SKM-1 treated with dmso at 0.1 percent for 144 hours (cell line): ENCODE measurements at regions not wholly inside any gene's neighbourhood (a gene's known extent, or its start where the extent isn't known, plus 50 kb on each side); places are given as distances from the start of the nearest gene placed in this dataset.

Experiments used
- DNase-seq: peaks from one replicate; lab custom pipeline; 2025; ENCODE audit not compliant: unreplicated experiment; lab: John Stamatoyannopoulos, UW

- no peak for DNase-seq
Measured at GRCh38 chr6:113381959-113382358, 475.2 kb upstream of the MARCKS start.

GRCh38 chr6:113383701-113384100 lies 473.4 kb upstream of the MARCKS start:
- no peak for DNase-seq

DNA sequence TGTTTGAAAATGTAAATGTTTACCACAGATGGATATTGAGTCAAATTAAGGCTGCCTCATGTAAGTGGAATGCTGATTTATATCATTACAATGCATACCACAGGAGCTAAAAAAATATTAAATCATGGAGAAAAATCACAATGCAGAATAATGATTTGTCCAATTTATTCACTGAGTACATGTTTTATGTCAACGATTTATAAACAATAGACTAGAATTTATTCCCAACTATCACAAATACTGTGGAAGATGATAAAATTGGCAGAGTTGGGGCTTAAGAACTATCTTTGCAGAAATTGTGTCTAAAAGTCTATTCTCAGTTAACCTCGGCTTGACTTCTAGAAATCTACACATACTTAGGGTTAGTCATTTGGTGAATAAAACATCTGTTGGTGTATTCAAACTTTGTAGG lies 472.1 kb upstream of the MARCKS start:
- no peak for DNase-seq

DNA sequence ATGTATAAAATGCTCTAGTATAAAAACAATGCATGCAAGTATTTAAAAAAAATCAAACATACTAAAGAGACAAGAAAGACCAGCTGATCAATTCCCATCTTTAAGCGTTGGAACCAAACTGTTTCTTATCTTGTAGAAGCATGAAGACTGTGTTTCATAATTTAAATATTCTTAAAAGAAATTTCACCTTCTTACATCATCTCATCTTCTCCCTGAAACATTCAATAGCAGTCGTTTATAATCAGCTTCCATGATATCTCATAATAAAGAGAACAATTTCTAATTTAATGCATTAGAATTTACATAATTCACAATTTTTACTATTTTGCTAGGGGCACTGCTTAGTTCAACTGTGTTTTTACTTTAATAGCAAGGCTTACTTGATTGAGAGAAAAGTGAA lies 468.1 kb upstream of the MARCKS start:
- DNase-seq, result no peak

DNA sequence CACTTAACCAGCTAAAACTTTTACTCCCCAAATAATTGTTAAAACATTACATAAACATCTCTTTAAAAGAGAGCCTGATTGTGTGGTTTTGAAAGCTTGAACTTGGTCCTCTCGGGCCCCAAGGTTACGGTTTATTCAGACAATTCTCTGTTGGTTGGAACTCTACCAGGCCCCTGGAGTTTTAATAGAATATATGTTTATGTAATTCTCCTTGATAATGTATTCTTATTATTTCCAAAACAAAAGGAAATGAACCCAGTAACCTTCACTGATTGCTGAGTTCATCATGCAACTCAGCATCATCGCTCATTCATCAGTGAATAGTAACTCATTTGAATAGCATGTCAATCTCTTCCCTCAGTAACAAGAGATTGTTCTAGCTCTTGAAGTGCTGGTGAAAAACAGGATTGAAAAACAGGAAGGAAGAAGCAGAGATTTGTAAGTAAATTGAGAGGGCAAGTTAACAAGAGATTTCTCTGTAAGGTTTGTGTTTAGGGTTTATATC lies 464.5 kb upstream of the MARCKS start:
- DNase-seq, result no peak

- DNase-seq, result no peak
Measured at GRCh38 chr6:113394216-113394615, 462.9 kb upstream of the MARCKS start.

GRCh38 chr6:113394729-113395128 lies 462.4 kb upstream of the MARCKS start:
- DNase-seq, result no peak

DNA sequence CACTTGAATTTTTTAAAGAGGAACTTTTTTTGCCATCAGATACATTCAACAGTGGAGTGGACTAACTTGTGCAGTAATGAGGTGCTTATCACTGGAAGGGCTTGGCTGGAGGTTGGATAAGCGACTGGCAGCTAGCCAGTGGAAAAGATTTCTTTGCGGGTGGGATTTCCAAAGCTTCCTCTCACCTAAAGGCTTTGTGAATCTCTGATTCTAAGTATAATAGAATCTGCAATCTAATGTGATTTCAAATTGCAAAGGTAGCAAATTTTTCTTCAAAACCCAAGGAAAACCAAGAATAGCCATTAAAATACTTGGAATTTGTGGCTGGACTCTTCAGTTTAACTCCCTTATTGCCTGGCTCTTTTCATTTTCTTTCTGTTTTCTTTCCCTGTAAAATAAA lies 460.4 kb upstream of the MARCKS start:
- DNase-seq, result no peak

- DNase-seq, result no peak
Measured at GRCh38 chr6:113397236-113397635, 459.9 kb upstream of the MARCKS start.

DNA sequence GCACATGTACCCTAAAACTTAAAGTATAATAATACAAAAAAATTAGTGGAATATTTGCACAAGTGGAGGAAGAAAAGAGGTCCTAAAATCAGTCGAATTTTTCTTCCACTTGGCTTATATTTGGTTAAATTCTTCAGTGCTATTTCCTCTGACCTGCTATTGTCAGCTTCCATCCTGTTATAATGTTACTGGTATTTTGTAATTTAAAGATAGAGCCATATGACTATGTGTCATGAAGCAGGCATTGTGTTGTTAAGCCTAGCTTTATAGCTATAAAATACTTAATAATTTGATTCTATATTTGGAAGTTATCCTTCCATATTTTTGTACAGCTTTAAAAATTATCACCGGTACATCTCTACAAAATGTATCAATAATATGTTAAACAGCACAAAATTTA lies 455.9 kb upstream of the MARCKS start:
- DNase-seq, result no peak

DNA sequence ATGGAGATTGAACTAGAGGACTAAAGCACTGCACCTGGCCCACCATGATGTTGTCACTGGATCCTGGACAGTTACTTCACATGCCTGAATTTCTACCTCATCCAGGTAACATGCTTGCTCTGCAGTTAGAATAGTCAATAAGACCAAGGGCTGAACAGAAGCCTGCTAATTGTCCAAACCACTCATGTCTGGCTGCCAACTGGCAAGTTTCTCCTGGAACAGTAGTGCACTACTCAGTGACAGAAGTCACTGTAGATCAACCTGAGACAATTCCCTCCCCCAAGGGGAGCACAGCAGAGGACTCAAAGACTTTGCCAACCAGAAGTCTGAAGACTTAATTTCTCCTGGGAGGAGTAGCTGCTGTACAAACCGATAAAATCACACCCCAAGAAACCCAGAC lies 454.6 kb upstream of the MARCKS start:
- DNase-seq, result no peak

DNA sequence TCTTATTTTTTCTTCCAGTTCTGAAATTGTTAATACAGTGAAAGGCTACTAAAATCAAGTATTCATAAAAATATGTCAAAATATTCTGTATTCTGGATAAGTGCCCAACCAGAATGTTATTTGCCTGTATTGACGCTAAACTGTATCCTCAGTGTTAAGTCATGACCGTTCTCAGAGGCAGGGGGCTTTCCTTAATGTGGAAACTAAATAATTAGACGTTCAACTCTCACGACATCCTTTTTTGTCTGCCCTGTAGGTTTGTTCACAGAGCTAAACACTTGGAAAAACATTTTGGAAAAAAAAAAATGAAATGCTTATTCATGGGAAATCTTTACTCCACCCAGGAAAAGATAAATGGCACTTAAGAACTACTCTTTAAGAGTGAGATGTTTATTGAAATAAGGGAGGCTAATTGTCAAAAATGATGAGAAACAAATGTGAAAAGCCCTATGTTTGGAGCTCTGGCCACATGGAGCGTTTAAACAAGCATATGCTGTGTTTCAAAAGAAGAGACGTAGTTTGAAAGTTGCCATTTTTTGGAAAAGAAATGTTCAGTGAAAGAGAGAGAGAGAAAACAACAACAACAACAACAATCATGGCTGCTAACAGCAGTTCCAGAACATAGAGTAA lies 453.1 kb upstream of the MARCKS start:
- no peak for DNase-seq

- no peak for DNase-seq
Measured at GRCh38 chr6:113405326-113406047, 451.7 kb upstream of the MARCKS start.

DNA sequence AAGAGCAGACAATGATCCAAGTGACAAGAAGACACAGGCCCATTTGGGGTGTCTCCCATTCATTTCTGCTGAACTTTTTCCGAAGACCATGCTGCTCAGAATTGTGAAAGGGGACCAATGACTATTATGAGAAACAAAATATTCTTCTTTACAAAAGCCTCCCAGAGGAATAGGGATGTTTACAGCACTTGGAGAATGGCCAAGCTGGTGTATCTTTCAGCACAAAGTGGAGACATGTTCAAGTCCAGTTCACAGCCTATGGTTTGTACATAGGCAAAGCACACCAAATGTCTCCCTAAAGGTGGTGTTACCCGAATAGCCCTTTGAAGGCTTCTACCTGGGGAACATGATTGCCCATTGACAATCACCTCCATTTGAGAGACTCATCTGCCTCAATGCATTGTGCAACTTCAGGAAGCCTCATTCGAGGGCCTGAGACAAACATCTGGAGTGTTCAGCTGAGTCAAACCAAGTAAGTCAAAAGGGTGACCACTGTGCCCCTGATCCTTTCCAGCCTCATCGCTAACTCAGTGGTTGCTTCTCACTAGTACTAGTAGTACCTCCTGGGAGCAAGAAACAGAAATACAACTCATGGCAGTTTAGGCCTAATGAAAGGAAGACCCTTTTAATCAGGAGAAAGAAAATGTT lies 451.0 kb upstream of the MARCKS start:
- DNase-seq, result no peak

DNA sequence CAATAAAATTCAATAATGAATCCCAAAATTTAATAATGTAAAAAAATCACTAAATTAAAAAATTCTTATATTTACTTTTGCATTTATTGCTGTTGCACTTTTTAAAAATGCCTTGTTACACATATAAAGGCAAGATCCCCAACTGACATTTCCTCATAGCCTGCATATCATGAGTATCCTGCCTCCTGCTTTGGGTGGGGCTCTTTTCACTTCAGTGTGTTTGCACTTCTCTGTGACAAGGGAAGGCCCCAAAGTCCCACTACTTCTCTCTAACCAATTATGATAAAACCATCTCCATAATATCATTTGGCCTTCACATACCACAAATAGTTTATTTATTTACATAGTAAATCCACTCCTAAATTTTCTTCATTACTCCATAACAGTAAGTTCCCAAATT lies 446.1 kb upstream of the MARCKS start:
- peak; percentile 41 for DNase-seq

DNA sequence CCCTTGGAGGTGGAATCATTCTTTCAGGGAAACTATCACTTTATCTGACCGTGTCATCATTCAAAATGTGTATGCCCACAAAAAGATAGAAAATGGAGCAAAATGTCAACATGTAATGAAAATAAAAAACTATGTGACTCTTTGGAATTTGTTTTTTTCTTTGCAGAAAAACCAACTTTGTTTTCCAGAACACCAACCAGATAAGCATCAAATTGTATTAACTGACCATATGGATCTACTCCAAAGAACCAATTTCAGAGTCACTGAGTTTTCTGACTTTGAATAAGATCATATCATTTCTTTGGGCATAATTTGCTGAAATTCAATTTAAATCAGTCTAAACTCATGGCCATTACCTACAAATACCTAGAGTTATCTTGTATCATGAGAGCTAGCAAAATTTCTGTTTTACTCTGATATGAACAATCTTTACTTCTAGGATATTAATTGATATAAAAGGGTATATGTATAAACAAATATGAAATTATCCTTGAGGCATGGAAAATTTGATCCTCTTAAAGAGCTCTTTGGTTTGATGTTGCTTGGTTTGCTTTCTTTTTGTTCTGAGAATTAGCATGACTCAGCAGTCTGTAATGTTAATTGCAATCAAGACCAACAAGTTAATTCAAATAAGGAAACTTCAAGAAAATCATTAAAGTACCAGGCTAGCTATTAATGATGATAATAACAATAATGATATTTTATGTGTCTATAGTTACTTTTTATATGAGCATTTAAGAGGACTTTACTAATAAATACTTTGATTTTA lies 444.4 kb upstream of the MARCKS start:
- DNase-seq, result no peak

GRCh38 chr6:113414511-113414910 lies 442.6 kb upstream of the MARCKS start:
- DNase-seq, result no peak

- no peak for DNase-seq
Measured at GRCh38 chr6:113416170-113416569, 441.0 kb upstream of the MARCKS start.

- DNase-seq, result no peak
Measured at GRCh38 chr6:113420290-113420689, 436.9 kb upstream of the MARCKS start.

GRCh38 chr6:113421997-113422396 lies 435.1 kb upstream of the MARCKS start:
- no peak for DNase-seq

DNA sequence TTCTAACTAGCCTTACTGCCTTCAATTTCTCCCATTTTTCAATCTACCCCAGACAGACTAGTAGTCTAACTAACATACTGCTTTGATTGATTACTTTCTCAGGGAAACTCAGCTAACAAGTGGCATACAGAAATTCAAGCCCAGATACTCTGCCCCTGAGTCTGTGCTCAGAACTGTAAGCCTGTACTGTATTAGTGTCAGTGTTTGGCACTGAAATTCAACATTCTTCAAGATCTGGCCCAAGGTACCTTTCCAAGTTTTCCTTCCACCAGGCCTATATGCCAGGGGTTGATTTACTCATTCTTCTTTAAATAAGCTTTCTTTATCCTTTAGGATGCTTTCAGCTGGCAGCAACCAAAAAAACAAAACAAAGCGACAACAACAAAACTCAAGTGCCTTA lies 433.2 kb upstream of the MARCKS start:
- no peak for DNase-seq
